GM06990 (cell line): ENCODE measurements at regions not wholly inside any gene's neighbourhood (a gene's known extent, or its start where the extent isn't known, plus 50 kb on each side); places are given as distances from the start of the nearest gene placed in this dataset.

ENCODE experiments used
- DNase-seq: peaks from one replicate; pipeline ENCODE4 v3.0.0-alpha.2; 2011; ENCODE audit not compliant: insufficient read length; ENCODE audit errors: extremely low read depth
- H3K27me3 ChIP-seq: replicated peaks from 2 replicates; pipeline ENCODE4 v1.6.0; 2011; ENCODE audit warnings: low read length; ENCODE audit not compliant: control insufficient read depth, insufficient read depth
- H3K36me3 ChIP-seq: 2 replicates; pipeline ENCODE4 v1.5.1; 2011; ENCODE audit warnings: low read length; ENCODE audit not compliant: control insufficient read depth, insufficient read depth
- H3K4me3 ChIP-seq: replicated peaks from 2 replicates; pipeline ENCODE4 v1.5.1; 2011; ENCODE audit warnings: low read depth, mild to moderate bottlenecking, control low read depth, low read length
- TF ChIP-seq, protein P1 (sequence below): IDR thresholded peaks from 2 replicates; pipeline ENCODE4 v1.5.1; 2011; ENCODE audit warnings: low read length, control low read depth, mild to moderate bottlenecking, inconsistent platforms; ENCODE audit not compliant: insufficient read depth, poor library complexity, severe bottlenecking

DNA sequence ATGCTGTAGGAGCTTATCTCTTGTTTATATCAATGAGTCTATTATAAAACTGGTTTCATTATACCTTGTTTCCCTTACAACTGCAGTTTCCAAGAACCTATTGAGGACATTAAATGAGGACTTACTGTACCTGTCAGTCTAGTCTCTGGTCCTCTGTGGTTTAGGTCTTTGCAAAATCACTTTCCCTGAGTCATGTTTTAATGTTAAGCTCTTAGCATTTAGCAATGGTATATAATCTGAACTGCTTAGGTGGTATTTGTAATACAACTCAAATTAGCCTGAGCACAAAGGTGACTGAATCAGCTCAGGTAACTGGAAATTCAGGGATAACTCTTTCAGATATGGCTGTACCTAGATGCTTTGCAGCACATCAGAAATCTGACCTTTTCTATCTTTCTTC lies 418.3 kb upstream of the SPRED2 start:
- H3K36me3 ChIP-seq: no peaks in the 10 kb centered on the region
- TF ChIP-seq, protein P1, sequence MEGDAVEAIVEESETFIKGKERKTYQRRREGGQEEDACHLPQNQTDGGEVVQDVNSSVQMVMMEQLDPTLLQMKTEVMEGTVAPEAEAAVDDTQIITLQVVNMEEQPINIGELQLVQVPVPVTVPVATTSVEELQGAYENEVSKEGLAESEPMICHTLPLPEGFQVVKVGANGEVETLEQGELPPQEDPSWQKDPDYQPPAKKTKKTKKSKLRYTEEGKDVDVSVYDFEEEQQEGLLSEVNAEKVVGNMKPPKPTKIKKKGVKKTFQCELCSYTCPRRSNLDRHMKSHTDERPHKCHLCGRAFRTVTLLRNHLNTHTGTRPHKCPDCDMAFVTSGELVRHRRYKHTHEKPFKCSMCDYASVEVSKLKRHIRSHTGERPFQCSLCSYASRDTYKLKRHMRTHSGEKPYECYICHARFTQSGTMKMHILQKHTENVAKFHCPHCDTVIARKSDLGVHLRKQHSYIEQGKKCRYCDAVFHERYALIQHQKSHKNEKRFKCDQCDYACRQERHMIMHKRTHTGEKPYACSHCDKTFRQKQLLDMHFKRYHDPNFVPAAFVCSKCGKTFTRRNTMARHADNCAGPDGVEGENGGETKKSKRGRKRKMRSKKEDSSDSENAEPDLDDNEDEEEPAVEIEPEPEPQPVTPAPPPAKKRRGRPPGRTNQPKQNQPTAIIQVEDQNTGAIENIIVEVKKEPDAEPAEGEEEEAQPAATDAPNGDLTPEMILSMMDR: no peak
- DNase-seq: no peak
- no peak overlapping the region for H3K4me3 ChIP-seq
- H3K27me3 ChIP-seq: no peaks in the 10 kb centered on the region; the same call in none of the 2 replicates

DNA sequence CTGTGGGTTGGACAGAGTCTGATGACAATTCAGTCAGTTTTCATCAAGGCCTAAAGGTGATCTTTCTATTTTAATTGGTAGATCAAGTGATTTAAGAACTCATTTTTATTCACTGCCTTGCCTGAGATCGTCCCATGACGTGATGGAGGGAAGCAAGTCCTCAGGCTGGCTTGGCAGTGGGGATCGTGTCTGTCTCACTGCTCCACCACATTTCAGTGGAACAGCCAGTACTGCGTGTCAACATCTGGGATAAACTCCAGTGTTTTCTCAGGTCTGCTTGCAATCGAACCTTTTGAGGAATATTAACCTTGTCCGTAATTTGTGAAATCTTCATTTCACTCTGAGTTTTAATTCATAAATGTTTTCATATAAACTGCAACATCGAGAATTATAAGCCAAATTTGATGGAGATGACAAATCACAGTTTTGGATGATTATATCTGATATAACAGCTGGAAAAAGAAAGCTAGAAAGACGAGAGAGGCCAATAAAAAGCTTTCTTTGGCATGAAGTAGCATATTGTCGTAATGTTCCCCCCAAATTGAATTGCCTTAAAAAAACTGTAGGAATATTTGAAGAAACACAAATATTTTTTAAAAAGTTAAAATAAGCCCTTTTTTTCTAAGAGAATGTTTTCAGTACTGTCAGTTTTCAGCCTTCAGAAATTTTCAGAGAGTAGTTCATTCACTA lies 414.7 kb upstream of the SPRED2 start:
- TF ChIP-seq, protein P1: no peak
- Histone ChIP-seq H3K4me3 (no peak overlapping the region), H3K27me3 (no peaks in the 10 kb centered on the region; the same call in 1 of the 2 replicates), H3K36me3 (no peaks in the 10 kb centered on the region)
- no peak for DNase-seq

DNA sequence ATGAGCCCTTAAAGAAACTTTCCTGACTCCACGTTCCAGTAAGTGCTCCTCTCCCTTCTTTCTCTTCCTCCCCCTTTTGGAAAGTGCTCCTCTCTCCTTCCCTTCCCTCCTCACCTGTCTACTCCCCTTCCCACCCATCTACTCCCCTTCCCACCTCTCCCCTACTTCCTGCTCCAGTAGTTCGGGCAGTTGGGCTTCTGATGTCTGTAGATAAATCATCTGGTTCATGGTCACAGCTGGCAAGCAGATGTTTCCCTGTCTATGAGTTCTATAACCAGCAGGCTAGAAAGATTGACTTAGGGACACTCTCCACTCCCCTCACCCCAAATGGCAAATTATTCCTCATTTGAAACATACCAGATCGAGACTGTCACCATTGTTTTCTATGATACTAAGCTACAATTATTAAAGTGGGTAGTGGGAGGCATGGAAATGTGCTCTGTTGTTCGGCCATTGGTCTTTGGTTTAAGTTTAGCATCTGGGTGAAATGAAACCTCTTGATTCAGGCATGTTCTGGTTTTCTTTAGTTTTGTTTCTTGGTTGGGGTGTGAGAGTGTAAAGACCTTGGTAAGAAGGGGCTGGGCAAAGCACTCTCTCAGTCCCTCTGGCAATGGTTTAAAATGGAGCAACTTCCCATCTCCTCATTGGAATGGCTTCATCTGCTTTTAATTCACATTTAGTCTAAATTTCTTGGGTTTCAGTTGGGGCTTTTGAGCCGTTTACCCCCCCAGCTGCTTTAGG lies 413.2 kb upstream of the SPRED2 start:
- H3K4me3 ChIP-seq: no peak overlapping the region
- no peaks in the 10 kb centered on the region for H3K36me3 ChIP-seq
- no peaks in the 10 kb centered on the region; the same call in 1 of the 2 replicates for H3K27me3 ChIP-seq
- DNase-seq: no peak
- TF ChIP-seq, protein P1: no peak

DNA sequence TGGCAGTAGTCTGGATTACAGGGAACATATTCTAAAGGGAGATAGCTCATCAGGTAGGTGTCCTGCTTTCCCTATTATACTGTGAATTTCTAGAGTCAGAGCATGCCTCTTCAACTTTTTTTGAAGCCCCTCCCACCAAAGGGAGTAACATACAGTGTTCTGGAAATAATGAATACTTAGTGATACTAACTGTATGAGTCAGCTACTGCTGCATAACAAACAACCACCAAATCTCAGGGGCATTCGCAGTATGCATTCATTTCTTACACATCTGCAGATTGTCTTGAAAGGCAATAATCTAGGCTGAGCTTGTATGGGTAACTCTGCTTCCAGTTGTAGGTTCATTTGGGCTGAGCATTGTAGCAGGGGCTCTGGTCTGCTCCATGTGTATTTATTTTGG lies 409.7 kb upstream of the SPRED2 start:
- TF ChIP-seq, protein P1: no peak
- Histone ChIP-seq H3K36me3 (no peaks in the 10 kb centered on the region), H3K27me3 (no peaks in the 10 kb centered on the region; the same call in 1 of the 2 replicates), H3K4me3 (no peak overlapping the region)
- DNase-seq: no peak

DNA sequence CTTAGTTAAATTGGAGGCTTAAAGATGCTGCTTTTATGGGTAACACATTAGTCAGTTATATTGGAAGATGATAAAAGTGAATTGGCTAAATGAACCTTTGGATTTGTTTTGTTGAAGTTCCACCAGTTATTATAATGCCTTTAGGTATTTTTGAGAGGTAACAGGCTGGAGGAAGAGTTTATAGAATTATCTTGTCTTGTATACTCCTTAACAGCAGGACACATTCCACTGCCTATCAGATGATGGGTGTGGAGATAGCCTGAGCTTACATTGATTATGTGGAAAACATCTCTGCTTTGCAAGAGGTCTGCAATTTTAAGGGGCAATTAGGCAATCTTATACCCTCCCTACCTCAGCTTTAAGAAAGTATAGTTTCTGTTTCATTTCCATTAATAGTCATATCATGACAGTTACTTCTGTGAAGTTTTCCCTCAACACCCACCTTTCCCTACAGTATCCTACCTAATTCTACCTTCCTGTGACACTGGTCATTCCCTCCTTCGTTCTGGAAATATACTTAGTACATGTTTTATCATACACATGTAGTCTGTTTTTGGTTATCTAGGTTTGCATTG lies 403.7 kb upstream of the SPRED2 start:
- Histone ChIP-seq H3K27me3 (no peaks in the 10 kb centered on the region; the same call in 1 of the 2 replicates), H3K36me3 (no peaks in the 10 kb centered on the region), H3K4me3 (no peak overlapping the region)
- TF ChIP-seq, protein P1: no peak
- no peak for DNase-seq
